Fibroblast of villous mesenchyme (primary cell): ENCODE measurements at regions not wholly inside any gene's neighbourhood (a gene's known extent, or its start where the extent isn't known, plus 50 kb on each side); places are given as distances from the start of the nearest gene placed in this dataset.

Experiments
- DNase-seq: peaks from one replicate; pipeline ENCODE4 v3.0.0-alpha.2; 2010; ENCODE audit warnings: low read depth
- H3K4me3 ChIP-seq: 2 replicates; pipeline ENCODE4 v1.5.1; 2011; ENCODE audit warnings: low read depth, mild to moderate bottlenecking, low read length
- TF ChIP-seq, protein P1 (sequence below): IDR thresholded peaks from 2 replicates; pipeline ENCODE4 v1.5.1; 2012; ENCODE audit warnings: low read depth, mild to moderate bottlenecking, low read length; ENCODE audit not compliant: insufficient read depth

- no peak overlapping the region for H3K4me3 ChIP-seq
- DNase-seq = no peak
- TF ChIP-seq, protein P1, sequence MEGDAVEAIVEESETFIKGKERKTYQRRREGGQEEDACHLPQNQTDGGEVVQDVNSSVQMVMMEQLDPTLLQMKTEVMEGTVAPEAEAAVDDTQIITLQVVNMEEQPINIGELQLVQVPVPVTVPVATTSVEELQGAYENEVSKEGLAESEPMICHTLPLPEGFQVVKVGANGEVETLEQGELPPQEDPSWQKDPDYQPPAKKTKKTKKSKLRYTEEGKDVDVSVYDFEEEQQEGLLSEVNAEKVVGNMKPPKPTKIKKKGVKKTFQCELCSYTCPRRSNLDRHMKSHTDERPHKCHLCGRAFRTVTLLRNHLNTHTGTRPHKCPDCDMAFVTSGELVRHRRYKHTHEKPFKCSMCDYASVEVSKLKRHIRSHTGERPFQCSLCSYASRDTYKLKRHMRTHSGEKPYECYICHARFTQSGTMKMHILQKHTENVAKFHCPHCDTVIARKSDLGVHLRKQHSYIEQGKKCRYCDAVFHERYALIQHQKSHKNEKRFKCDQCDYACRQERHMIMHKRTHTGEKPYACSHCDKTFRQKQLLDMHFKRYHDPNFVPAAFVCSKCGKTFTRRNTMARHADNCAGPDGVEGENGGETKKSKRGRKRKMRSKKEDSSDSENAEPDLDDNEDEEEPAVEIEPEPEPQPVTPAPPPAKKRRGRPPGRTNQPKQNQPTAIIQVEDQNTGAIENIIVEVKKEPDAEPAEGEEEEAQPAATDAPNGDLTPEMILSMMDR = no peak
Observed at GRCh38 chr1:94719926-94720793, 100.0 kb upstream of the SLC44A3 start.

DNA sequence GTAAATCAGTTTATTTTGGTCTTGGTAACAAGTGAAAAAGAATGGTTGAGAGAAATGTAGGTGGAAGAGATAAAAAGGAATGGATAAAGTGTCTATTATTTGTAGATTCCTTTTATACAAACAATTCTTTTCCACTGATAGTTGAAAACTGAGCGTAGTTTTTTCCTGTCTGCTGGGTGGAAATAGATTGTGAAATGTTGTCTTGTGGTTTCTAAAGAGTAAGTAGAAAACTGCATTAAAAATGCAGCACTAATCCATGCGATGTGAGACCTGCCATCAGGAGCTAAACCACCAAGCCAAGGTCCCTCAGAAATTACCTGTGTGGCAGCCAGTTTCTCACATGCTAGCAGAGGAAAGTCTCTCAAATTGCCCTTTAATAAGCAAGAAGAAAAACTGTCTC is 103.2 kb upstream of the SLC44A3 start:
- TF ChIP-seq, protein P1 = no peak
- peak; percentile 77 for DNase-seq
- no peak overlapping the region for H3K4me3 ChIP-seq

DNA sequence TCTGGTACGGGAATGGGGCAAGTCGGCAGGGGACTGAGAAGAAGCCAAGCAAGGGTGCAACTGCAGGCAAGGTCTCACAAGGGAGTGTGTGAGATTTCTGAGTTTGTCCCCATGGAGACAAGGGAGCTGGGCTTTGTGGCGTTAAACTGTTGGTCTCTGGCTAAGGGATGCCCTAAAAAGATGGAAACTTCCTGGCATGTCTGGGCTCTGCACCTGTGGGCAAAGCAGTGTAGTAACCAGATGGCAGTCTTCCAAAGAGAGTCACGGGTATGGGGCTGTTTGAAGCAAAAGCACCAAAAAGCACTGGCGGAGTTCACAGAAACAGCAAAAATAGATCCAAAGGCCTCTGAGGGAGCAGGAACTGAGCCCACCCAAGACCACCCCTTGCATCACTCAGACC is 104.8 kb upstream of the SLC44A3 start:
- H3K4me3 ChIP-seq = no peak overlapping the region
- TF ChIP-seq, protein P1 = no peak
- no peak for DNase-seq

DNA sequence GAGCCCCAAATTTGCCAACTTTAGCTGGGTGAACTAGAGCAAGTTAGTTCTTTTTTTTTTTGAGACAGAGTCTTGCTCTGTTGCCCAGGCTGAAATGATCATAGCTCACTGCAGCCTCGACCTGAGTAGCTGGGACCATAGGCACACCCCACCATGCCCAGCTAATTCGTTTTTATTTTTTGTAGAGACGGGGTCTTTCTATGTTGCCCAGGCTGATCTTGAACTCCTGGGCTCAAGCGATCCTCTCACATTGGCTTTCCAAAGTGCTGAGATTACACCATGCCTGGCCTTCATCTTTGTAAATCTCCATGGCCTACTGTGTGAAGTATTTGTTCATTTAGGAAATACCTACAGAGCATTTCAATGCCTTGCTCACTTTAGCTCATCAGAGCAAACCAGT is 105.6 kb upstream of the SLC44A3 start:
- TF ChIP-seq, protein P1 = no peak
- no peak overlapping the region for H3K4me3 ChIP-seq
- no peak for DNase-seq

- TF ChIP-seq, protein P1 = no peak
- no peak for DNase-seq
- H3K4me3 ChIP-seq = no peak overlapping the region
Observed at GRCh38 chr1:94714152-94714551, 106.0 kb upstream of the SLC44A3 start.

DNA sequence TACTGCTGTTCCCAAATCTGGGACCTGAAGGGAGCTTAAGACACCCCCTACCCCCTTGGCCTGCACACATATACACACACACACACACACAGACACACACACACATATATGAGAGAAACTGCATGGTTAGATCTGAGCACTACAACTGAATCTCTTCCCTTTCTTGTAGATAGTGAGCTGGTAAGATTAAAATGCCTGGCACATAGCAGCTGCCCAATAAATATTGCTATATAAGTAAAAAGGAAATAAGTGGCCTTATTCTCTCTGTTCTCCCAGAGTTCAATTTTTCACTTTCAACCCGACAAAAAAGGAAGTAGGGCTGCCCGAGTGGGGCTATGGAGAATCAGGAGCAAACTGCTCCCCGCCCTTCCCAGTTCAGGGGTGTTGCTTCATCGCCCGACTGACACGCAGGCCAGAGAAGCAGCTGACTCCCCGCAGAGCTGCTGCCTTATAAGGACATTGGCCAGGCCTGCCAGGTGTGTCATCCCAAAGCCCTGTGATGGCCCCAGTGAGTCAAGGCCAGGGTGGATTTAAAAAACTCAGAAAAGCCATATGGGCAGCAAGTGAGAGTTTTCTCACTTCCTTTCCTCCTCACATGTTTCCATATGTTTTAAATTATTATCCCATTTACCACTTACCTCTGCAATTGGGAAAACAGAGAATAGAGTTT is 106.5 kb upstream of the SLC44A3 start:
- TF ChIP-seq, protein P1 = no peak
- no peak overlapping the region for H3K4me3 ChIP-seq
- DNase-seq = peak; percentile 98
